Progenitor cell of endocrine pancreas (in vitro differentiated cells): ENCODE measurements at regions not wholly inside any gene's neighbourhood (a gene's known extent, or its start where the extent isn't known, plus 50 kb on each side); places are given as distances from the start of the nearest gene placed in this dataset.

Source experiments
- DNase-seq: peaks from one replicate; pipeline ENCODE4 v3.0.0; 2021; ENCODE audit warnings: low spot score; ENCODE audit not compliant: unreplicated experiment
- H3K27ac Mint-ChIP-seq: 2 replicates; pipeline ENCODE4 v1.8.0; 2021; ENCODE audit warnings: mild to moderate bottlenecking, moderate library complexity, mixed read lengths
- H3K27me3 Mint-ChIP-seq: 2 replicates; pipeline ENCODE4 v1.8.0; 2021; ENCODE audit warnings: mixed read lengths
- H3K36me3 Mint-ChIP-seq: 2 replicates; pipeline ENCODE4 v1.8.0; 2022; ENCODE audit warnings: mixed read lengths; ENCODE audit not compliant: insufficient read depth
- H3K4me1 Mint-ChIP-seq: 2 replicates; pipeline ENCODE4 v1.8.0; 2021; ENCODE audit warnings: low read depth, mixed read lengths
- H3K4me3 Mint-ChIP-seq: 2 replicates; pipeline ENCODE4 v1.8.0; 2021; ENCODE audit warnings: low read depth, mild to moderate bottlenecking, moderate library complexity, mixed read lengths
- H3K9me3 Mint-ChIP-seq: 2 replicates; pipeline ENCODE4 v1.8.0; 2021; ENCODE audit warnings: low read depth, mixed read lengths
- CTCF ChIP-seq: fragments of 200-600 bp; sonication (generic); IDR thresholded peaks from one replicate; pipeline ENCODE4 v1.5.0; 2021; ENCODE audit warnings: antibody characterized with exemption, mild to moderate bottlenecking; ENCODE audit not compliant: unreplicated experiment

- H3K36me3 Mint-ChIP-seq = no peaks in the 10 kb centered on the region
- TF ChIP-seq CTCF = no peak
- peaks cover 13% of the 10 kb centered on the region for H3K4me1 Mint-ChIP-seq
- H3K27me3 Mint-ChIP-seq = no peaks in the 10 kb centered on the region
- H3K27ac Mint-ChIP-seq = no peak overlapping the region
- peaks cover 7% of the 10 kb centered on the region for H3K9me3 Mint-ChIP-seq
- DNase-seq = no peak
- H3K4me3 Mint-ChIP-seq = no peak overlapping the region
Observed at GRCh38 chr12:92404259-92404894, 258.7 kb upstream of the BTG1 start.

- DNase-seq = no peak
- Mint-ChIP-seq H3K4me1 (peaks cover 18% of the 10 kb centered on the region), H3K27ac (no peak overlapping the region), H3K9me3 (peaks cover 5% of the 10 kb centered on the region), H3K4me3 (no peak overlapping the region), H3K36me3 (no peaks in the 10 kb centered on the region), H3K27me3 (no peaks in the 10 kb centered on the region)
- TF ChIP-seq CTCF = no peak
Observed at GRCh38 chr12:92403210-92404175, 257.8 kb upstream of the BTG1 start.

- no peak for TF ChIP-seq CTCF
- H3K4me1 Mint-ChIP-seq = peaks cover 17% of the 10 kb centered on the region
Observed at GRCh38 chr12:92402415-92402814, 256.8 kb upstream of the BTG1 start.

GRCh38 chr12:92400006-92400405 lies 254.4 kb upstream of the BTG1 start:
- no peaks in the 10 kb centered on the region for H3K9me3 Mint-ChIP-seq
- no peak overlapping the region for H3K4me3 Mint-ChIP-seq
- no peaks in the 10 kb centered on the region for H3K36me3 Mint-ChIP-seq
- H3K27ac Mint-ChIP-seq = no peak overlapping the region
- peaks cover 17% of the 10 kb centered on the region for H3K4me1 Mint-ChIP-seq
- no peak for DNase-seq
- no peaks in the 10 kb centered on the region for H3K27me3 Mint-ChIP-seq
- TF ChIP-seq CTCF = no peak

More at GRCh38 chr12:92402415-92402814, 256.8 kb upstream of the BTG1 start:
- Mint-ChIP-seq H3K36me3 (no peaks in the 10 kb centered on the region), H3K9me3 (no peaks in the 10 kb centered on the region), H3K4me3 (no peak overlapping the region), H3K27me3 (no peaks in the 10 kb centered on the region), H3K27ac (no peak overlapping the region)
- no peak for DNase-seq

GRCh38 chr12:92398565-92399309 lies 253.1 kb upstream of the BTG1 start:
- H3K4me3 Mint-ChIP-seq = no peak overlapping the region
- H3K27ac Mint-ChIP-seq = no peak overlapping the region
- no peak for TF ChIP-seq CTCF
- H3K9me3 Mint-ChIP-seq = peaks cover 10% of the 10 kb centered on the region
- peaks cover 4% of the 10 kb centered on the region for H3K36me3 Mint-ChIP-seq
- peaks cover 14% of the 10 kb centered on the region for H3K4me1 Mint-ChIP-seq
- no peaks in the 10 kb centered on the region for H3K27me3 Mint-ChIP-seq
- no peak for DNase-seq
